ENCODE measurements at regions not wholly inside any gene's neighbourhood (a gene's known extent, or its start where the extent isn't known, plus 50 kb on each side); places are given as distances from the start of the nearest gene placed in this dataset.

- no peak for TF ChIP-seq HMGXB4 (CRISPR knock-in tag; IDR thresholded peaks at IDR 0.05)
- TF ChIP-seq TCF7 (CRISPR knock-in tag; IDR thresholded peaks at IDR 0.05; ENCODE audit: low read depth), result no peak
- TF ChIP-seq ARID4B (CRISPR knock-in tag; IDR thresholded peaks at IDR 0.05; ENCODE audit: borderline replicate concordance), result no peak
- TF ChIP-seq NR1H2 (CRISPR knock-in tag; IDR thresholded peaks at IDR 0.05), result no peak
- TF ChIP-seq CTCF (IDR thresholded peaks at IDR 0.05), result no peak
- TF ChIP-seq ZMAT4 (CRISPR knock-in tag; IDR thresholded peaks at IDR 0.05), result no peak
- no peak for TF ChIP-seq CBFB (CRISPR knock-in tag; IDR thresholded peaks at IDR 0.05; ENCODE audit: low read depth)
- TF ChIP-seq TEAD4 (CRISPR knock-in tag; IDR thresholded peaks at IDR 0.05), result no peak
- TF ChIP-seq TP53 (CRISPR knock-in tag; IDR thresholded peaks at IDR 0.05), result no peak
- no peak for TF ChIP-seq NFE2L1 (CRISPR knock-in tag; IDR thresholded peaks at IDR 0.05)
- TF ChIP-seq CREM (CRISPR knock-in tag; IDR thresholded peaks at IDR 0.05), result no peak
- no peak for TF ChIP-seq MAX (CRISPR knock-in tag; IDR thresholded peaks at IDR 0.05)
- TF ChIP-seq AR (CRISPR knock-in tag; IDR thresholded peaks at IDR 0.05), result no peak
Measured at GRCh38 chr6:80636689-80637088, 530.2 kb downstream of the BCKDHB start.

Data from WTC11 (cell line).